Astrocyte (in vitro differentiated cells and primary cell): ENCODE measurements at regions not wholly inside any gene's neighbourhood (a gene's known extent, or its start where the extent isn't known, plus 50 kb on each side); places are given as distances from the start of the nearest gene placed in this dataset.

Source experiments
- DNase-seq: peaks from one replicate; pipeline ENCODE4 v3.0.0-alpha.2; 2010; ENCODE audit warnings: low read depth
- FAIRE-seq: peaks from 2 replicates; lab custom pipeline; 2011; peaks lifted over from hg19 to GRCh38; lab: Jason Lieb, UNC
- H2AFZ ChIP-seq: 2 replicates; pipeline ENCODE4 v1.6.0; 2012; ENCODE audit warnings: low read depth, low read length, inconsistent platforms
- H3K27ac ChIP-seq: 2 replicates; pipeline ENCODE4 v1.5.1; 2011; ENCODE audit warnings: low read depth, low read length, inconsistent platforms
- H3K27me3 ChIP-seq: 2 replicates; pipeline ENCODE4 v1.6.0; 2011; ENCODE audit warnings: low read length, inconsistent platforms; ENCODE audit not compliant: insufficient read depth
- H3K36me3 ChIP-seq: 2 replicates; pipeline ENCODE4 v1.5.1; 2011; ENCODE audit warnings: low read length, inconsistent platforms; ENCODE audit not compliant: insufficient read depth
- H3K4me1 ChIP-seq: 2 replicates; pipeline ENCODE4 v1.5.1; 2011; ENCODE audit warnings: low read length, inconsistent platforms; ENCODE audit not compliant: insufficient read depth
- H3K4me2 ChIP-seq: 2 replicates; pipeline ENCODE4 v1.6.0; 2012; ENCODE audit warnings: low read length, inconsistent platforms
- H3K4me3 ChIP-seq: 2 replicates; pipeline ENCODE4 v1.5.1; 2011; ENCODE audit warnings: low read depth, mild to moderate bottlenecking, low read length, inconsistent platforms; ENCODE audit not compliant: insufficient read depth
- H3K79me2 ChIP-seq: 2 replicates; pipeline ENCODE4 v1.6.0; 2012; ENCODE audit warnings: mild to moderate bottlenecking, low read length, inconsistent platforms; ENCODE audit not compliant: insufficient read depth
- H3K9ac ChIP-seq: 2 replicates; pipeline ENCODE4 v1.6.0; 2012; ENCODE audit warnings: mild to moderate bottlenecking, low read length, inconsistent platforms
- H3K9me3 ChIP-seq: 2 replicates; pipeline ENCODE4 v1.5.1; 2012; ENCODE audit warnings: low read depth, mild to moderate bottlenecking, low read length, inconsistent platforms; ENCODE audit not compliant: insufficient read depth
- H4K20me1 ChIP-seq: 2 replicates; pipeline ENCODE4 v1.6.0; 2012; ENCODE audit warnings: low read length, inconsistent platforms; ENCODE audit not compliant: insufficient read depth
- H3K27ac Mint-ChIP-seq: one replicate; pipeline ENCODE4 v1.8.0; 2021; ENCODE audit warnings: mild to moderate bottlenecking, mixed read lengths; ENCODE audit not compliant: unreplicated experiment
- H3K27me3 Mint-ChIP-seq: one replicate; pipeline ENCODE4 v1.8.0; 2021; ENCODE audit warnings: low read depth, mixed read lengths; ENCODE audit not compliant: unreplicated experiment
- H3K36me3 Mint-ChIP-seq: one replicate; pipeline ENCODE4 v1.8.0; 2021; ENCODE audit warnings: low read depth, mixed read lengths; ENCODE audit not compliant: unreplicated experiment
- H3K4me1 Mint-ChIP-seq: one replicate; pipeline ENCODE4 v1.8.0; 2021; ENCODE audit warnings: low read depth, mixed read lengths; ENCODE audit not compliant: unreplicated experiment
- H3K4me3 Mint-ChIP-seq: one replicate; pipeline ENCODE4 v1.8.0; 2021; ENCODE audit warnings: mild to moderate bottlenecking, moderate library complexity, mixed read lengths; ENCODE audit not compliant: unreplicated experiment
- H3K9me3 Mint-ChIP-seq: one replicate; pipeline ENCODE4 v1.8.0; 2021; ENCODE audit warnings: mild to moderate bottlenecking, mixed read lengths; ENCODE audit not compliant: unreplicated experiment
- CTCF ChIP-seq: IDR thresholded peaks from 2 replicates; pipeline ENCODE4 v1.5.1; 2011; ENCODE audit warnings: low read depth, mild to moderate bottlenecking, inconsistent platforms, low read length, moderate library complexity; ENCODE audit not compliant: insufficient read depth
- EZH2 ChIP-seq: IDR thresholded peaks from 2 replicates; pipeline ENCODE4 v1.6.1; 2012; ENCODE audit warnings: mild to moderate bottlenecking, low read length, inconsistent platforms; ENCODE audit not compliant: insufficient read depth

GRCh38 chr4:147418226-147418625 is 62.7 kb upstream of the EDNRA start:
- Histone ChIP-seq H3K27me3 (no peaks in the 10 kb centered on the region), H3K9me3 (no peaks in the 10 kb centered on the region), H3K79me2 (no peaks in the 10 kb centered on the region), H3K36me3 (no peaks in the 10 kb centered on the region), H3K4me1 (no peaks in the 10 kb centered on the region), H4K20me1 (no peaks in the 10 kb centered on the region), H3K4me2 (no peak overlapping the region), H2AFZ (no peak overlapping the region), H3K27ac (no peak overlapping the region), H3K9ac (no peak overlapping the region), H3K4me3 (no peak overlapping the region)
- H3K27me3 Mint-ChIP-seq = no peaks in the 10 kb centered on the region
- DNase-seq (no peak), FAIRE-seq (no peak)
- H3K4me3 Mint-ChIP-seq = no peak overlapping the region
- H3K4me1 Mint-ChIP-seq = no peaks in the 10 kb centered on the region
- H3K9me3 Mint-ChIP-seq = no peaks in the 10 kb centered on the region
- H3K27ac Mint-ChIP-seq = no peak overlapping the region
- TF ChIP-seq EZH2 (no peak), CTCF (no peak)
- no peaks in the 10 kb centered on the region for H3K36me3 Mint-ChIP-seq

- no peak for TF ChIP-seq EZH2
- TF ChIP-seq CTCF = no peak
- H3K9ac ChIP-seq = no peak overlapping the region
- H3K9me3 Mint-ChIP-seq = no peaks in the 10 kb centered on the region
- no peaks in the 10 kb centered on the region for H3K4me1 Mint-ChIP-seq
- no peaks in the 10 kb centered on the region for H3K9me3 ChIP-seq
- H3K27me3 ChIP-seq = no peaks in the 10 kb centered on the region
- no peaks in the 10 kb centered on the region for H3K79me2 ChIP-seq
- no peak overlapping the region for H3K27ac Mint-ChIP-seq
- H3K36me3 ChIP-seq = no peaks in the 10 kb centered on the region
- no peak overlapping the region for H3K4me3 ChIP-seq
- no peak for DNase-seq
- no peak for FAIRE-seq
- no peaks in the 10 kb centered on the region for H3K4me1 ChIP-seq
- H3K27me3 Mint-ChIP-seq = no peaks in the 10 kb centered on the region
- no peak overlapping the region for H3K4me2 ChIP-seq
- no peak overlapping the region for H2AFZ ChIP-seq
- H3K27ac ChIP-seq = no peak overlapping the region
- no peak overlapping the region for H3K4me3 Mint-ChIP-seq
- no peaks in the 10 kb centered on the region for H3K36me3 Mint-ChIP-seq
- H4K20me1 ChIP-seq = no peaks in the 10 kb centered on the region
Observed at GRCh38 chr4:147421456-147421855, 59.4 kb upstream of the EDNRA start.

GRCh38 chr4:147423229-147423628 is 57.7 kb upstream of the EDNRA start:
- DNase-seq = no peak

More at GRCh38 chr4:147423229-147423628, 57.7 kb upstream of the EDNRA start:
- H3K9me3 Mint-ChIP-seq = no peaks in the 10 kb centered on the region
- Histone ChIP-seq H3K4me2 (no peak overlapping the region), H3K4me3 (no peak overlapping the region), H3K4me1 (no peaks in the 10 kb centered on the region), H2AFZ (no peak overlapping the region), H3K9me3 (no peaks in the 10 kb centered on the region), H3K9ac (no peak overlapping the region), H4K20me1 (no peaks in the 10 kb centered on the region), H3K27ac (no peak overlapping the region), H3K79me2 (no peaks in the 10 kb centered on the region), H3K36me3 (no peaks in the 10 kb centered on the region), H3K27me3 (no peaks in the 10 kb centered on the region)
- H3K36me3 Mint-ChIP-seq = no peaks in the 10 kb centered on the region
- no peak for FAIRE-seq
- no peak overlapping the region for H3K27ac Mint-ChIP-seq
- no peaks in the 10 kb centered on the region for H3K4me1 Mint-ChIP-seq
- TF ChIP-seq CTCF (no peak), EZH2 (no peak)
- H3K27me3 Mint-ChIP-seq = no peaks in the 10 kb centered on the region
- no peak overlapping the region for H3K4me3 Mint-ChIP-seq
